ENCODE measurements at regions not wholly inside any gene's neighbourhood (a gene's known extent, or its start where the extent isn't known, plus 50 kb on each side); places are given as distances from the start of the nearest gene placed in this dataset.

GRCh38 chr4:121567748-121568147 lies 129.0 kb downstream of the ANXA5 start (continued):
- TF ChIP-seq USF2 (IDR thresholded peaks at IDR 0.05; ENCODE audit: borderline replicate concordance, low read depth, low read length) (no peak), YY1 (IDR thresholded peaks at IDR 0.05; ENCODE audit: low read depth) (no peak), TEAD4 (IDR thresholded peaks at IDR 0.05; ENCODE audit: borderline replicate concordance, insufficient read depth) (no peak), MXI1 (IDR thresholded peaks at IDR 0.05; ENCODE audit: low read depth, low read length) (no peak), CHD2 (IDR thresholded peaks at IDR 0.05; ENCODE audit: low read length, partially characterized antibody) (no peak), MAX (IDR thresholded peaks at IDR 0.05; ENCODE audit: low read depth) (no peak), IRF3 (IDR thresholded peaks at IDR 0.05; ENCODE audit: low read depth, low read length) (no peak), ELF1 (IDR thresholded peaks at IDR 0.05) (no peak)

GRCh38 chr4:121564840-121565375 lies 131.9 kb downstream of the ANXA5 start:
- no peaks in the 10 kb centered on the region for H3F3A ChIP-seq (replicated peaks; ENCODE audit: insufficient read depth)
- no peak for DNase-seq
- WGBS (ENCODE audit: low lambda C conversion rate): 2% methylated on average over 5 of the region's 5 CpGs
- no peaks in the 10 kb centered on the region for H3K4me1 ChIP-seq (ENCODE audit: control insufficient read depth in 1 of 2, insufficient read depth in 2 of 2, low read depth in 1 of 2, low read length in 1 of 2)
- TF ChIP-seq RAD21 (IDR thresholded peaks at IDR 0.05; ENCODE audit: low read length): no peak
- no peak for TF ChIP-seq RXRA (IDR thresholded peaks at IDR 0.05; ENCODE audit: borderline replicate concordance, low read depth)
- no peak for TF ChIP-seq EZH2phosphoT487 (IDR thresholded peaks at IDR 0.05; ENCODE audit: borderline replicate concordance, low read depth)
- TF ChIP-seq NFIC (IDR thresholded peaks at IDR 0.05; ENCODE audit: borderline replicate concordance): no peak
- TF ChIP-seq CHD2 (IDR thresholded peaks at IDR 0.05; ENCODE audit: low read length, partially characterized antibody): no peak
- no peak for TF ChIP-seq USF2 (IDR thresholded peaks at IDR 0.05; ENCODE audit: borderline replicate concordance, low read depth, low read length)
- no peak for TF ChIP-seq FOXM1 (IDR thresholded peaks at IDR 0.05; ENCODE audit: low read depth)
- no peak for TF ChIP-seq GABPA (IDR thresholded peaks at IDR 0.05; ENCODE audit: low read depth)
- no peak for TF ChIP-seq RFX5 (IDR thresholded peaks at IDR 0.05; ENCODE audit: low read length)
- no peak for TF ChIP-seq TAF1 (IDR thresholded peaks at IDR 0.05; ENCODE audit: borderline replicate concordance, low read depth, low read length)
- no peak for TF ChIP-seq MXI1 (IDR thresholded peaks at IDR 0.05; ENCODE audit: low read depth, low read length)
- TF ChIP-seq SMC3 (IDR thresholded peaks at IDR 0.05; ENCODE audit: low read depth, low read length): no peak
- no peak for TF ChIP-seq CTCF (IDR thresholded peaks at IDR 0.05)
- TF ChIP-seq PBX3 (IDR thresholded peaks at IDR 0.05): no peak
- TF ChIP-seq MEF2A (IDR thresholded peaks at IDR 0.05; ENCODE audit: borderline replicate concordance, low read depth): no peak
- TF ChIP-seq EP300 (IDR thresholded peaks at IDR 0.05; ENCODE audit: borderline replicate concordance in 1 of 2, low read depth in 1 of 2, low read length in 1 of 2): no peak
- no peak for TF ChIP-seq TEAD4 (IDR thresholded peaks at IDR 0.05; ENCODE audit: borderline replicate concordance, insufficient read depth)
- no peak for TF ChIP-seq RCOR1 (IDR thresholded peaks at IDR 0.05; ENCODE audit: low read length)
- TF ChIP-seq NRF1 (IDR thresholded peaks at IDR 0.05; ENCODE audit: low read depth, low read length): no peak
- no peak for TF ChIP-seq TCF12 (IDR thresholded peaks at IDR 0.05)
- H3K4me3 ChIP-seq (ENCODE audit: low read depth in 2 of 2, low read length in 1 of 2): no peak overlapping the region
- H3K27ac ChIP-seq (ENCODE audit: low read depth in 2 of 2, low read length in 1 of 2): no peak overlapping the region
- H3K9ac ChIP-seq: no peak overlapping the region
- H3K9me3 ChIP-seq: no peaks in the 10 kb centered on the region
- no peak overlapping the region for H2AFZ ChIP-seq (ENCODE audit: low read depth)
- ChIA-PET POLR2A (no interaction called here), CTCF (no interaction called here)
- H3K4me2 ChIP-seq: no peak overlapping the region
- no peaks in the 10 kb centered on the region for H3K79me2 ChIP-seq (ENCODE audit: insufficient read depth)
- H3K27me3 ChIP-seq (ENCODE audit: insufficient read depth): no peaks in the 10 kb centered on the region; the same call in 1 of the 2 replicates
- H3K9me2 ChIP-seq: no peaks in the 10 kb centered on the region
- H3K36me3 ChIP-seq (replicated peaks in 1 of 2; ENCODE audit: control insufficient read depth in 1 of 2, insufficient read depth in 2 of 2, low read length in 1 of 2): no peaks in the 10 kb centered on the region
- no peaks in the 10 kb centered on the region for H4K20me1 ChIP-seq (ENCODE audit: insufficient read depth)
